ENCODE measurements at regions not wholly inside any gene's neighbourhood (a gene's known extent, or its start where the extent isn't known, plus 50 kb on each side); places are given as distances from the start of the nearest gene placed in this dataset.

DNA sequence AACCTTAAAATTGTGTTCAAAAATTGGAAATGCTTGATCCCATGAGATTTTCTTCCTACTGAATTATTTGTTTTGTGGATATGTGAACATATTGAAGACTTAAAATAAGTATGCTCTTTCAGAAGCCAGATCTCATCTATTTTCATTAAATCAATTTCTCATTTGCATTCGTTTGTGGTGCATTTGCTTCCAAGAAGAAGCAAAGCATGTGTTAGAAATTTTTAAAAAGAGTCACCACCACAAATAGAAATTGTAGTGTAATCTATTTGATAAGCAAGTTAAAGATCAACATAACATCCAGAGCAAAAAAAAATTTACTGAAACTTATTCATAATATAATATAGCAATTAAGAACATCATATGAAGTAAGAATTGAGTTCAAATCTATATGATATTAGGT lies 300.9 kb upstream of the SYT4 start:
- DNase-seq, result no peak

DNA sequence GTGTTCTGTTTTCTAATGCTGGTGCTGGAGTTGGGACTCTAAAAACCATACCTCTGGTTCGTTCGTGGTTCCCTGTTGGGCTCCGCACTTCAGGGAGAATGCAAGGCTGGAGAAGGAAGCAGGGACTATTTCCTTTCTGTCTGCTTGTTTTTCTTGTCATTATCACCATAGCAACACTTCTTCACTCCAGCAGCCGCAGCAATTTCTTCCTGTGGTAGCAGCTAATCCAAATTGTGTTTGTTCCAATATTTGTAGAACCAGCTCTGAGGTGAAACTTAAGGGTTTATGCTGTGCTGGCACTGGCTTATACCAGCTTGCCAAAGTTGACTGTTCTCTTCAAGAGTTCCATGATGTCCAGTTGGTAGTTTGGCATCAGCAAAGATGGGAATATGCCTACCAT lies 301.4 kb upstream of the SYT4 start:
- peak; percentile 46 for DNase-seq

DNA sequence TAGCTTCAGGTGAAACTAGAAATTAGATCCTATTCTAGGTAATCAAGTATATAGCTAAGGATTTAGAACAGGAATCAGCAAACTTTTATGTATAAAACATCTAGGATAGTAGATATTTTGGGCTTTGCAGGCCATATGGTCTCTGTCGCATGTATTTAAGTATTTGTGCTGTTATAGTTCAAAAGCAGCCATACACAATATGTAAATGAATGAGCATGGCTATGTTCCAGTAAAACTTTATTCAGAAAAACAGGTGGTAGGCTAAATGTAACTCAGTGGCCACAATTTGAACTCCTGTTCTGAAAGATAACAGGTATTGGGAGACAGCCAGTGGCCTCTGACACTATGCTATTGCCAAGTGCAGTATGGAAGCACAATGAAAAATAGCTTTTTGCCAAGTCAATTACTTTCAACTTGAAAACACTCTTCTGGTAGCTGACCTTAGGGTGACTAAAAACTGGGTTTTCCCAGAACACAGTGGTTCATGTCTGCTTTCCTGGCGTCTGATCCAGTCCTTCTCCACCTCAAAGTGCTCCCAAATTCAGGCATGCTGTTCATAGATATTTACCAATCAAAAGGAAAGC lies 304.7 kb upstream of the SYT4 start:
- no peak for DNase-seq

DNA sequence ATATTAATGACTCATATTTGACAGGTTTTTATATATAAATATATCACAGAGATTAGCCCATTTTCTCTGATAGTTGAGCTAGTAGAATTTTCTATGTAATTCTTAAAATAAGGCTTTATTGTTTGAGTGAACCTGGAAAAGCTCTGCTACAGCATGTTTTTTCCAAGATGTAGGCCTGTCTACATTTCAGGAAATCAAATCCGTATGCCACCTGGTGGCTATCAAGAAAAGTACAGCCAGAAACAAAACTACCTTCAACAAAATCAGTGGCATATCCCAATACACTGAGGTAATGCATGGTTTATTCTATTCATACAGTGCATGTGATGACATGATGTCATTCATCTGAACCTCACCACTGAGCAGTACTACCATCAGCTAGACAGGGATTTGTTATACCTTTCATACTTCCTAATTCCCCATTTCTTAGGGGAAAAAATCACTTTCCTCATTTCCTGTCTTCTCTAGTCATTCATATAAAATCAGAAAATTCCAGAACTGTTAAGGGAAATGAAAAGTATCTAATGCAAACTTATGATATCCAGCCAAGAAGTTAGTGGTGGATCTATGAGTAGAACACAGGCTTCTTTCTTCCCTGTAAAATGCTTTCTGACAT lies 310.4 kb upstream of the SYT4 start:
- DNase-seq, result no peak

DNA sequence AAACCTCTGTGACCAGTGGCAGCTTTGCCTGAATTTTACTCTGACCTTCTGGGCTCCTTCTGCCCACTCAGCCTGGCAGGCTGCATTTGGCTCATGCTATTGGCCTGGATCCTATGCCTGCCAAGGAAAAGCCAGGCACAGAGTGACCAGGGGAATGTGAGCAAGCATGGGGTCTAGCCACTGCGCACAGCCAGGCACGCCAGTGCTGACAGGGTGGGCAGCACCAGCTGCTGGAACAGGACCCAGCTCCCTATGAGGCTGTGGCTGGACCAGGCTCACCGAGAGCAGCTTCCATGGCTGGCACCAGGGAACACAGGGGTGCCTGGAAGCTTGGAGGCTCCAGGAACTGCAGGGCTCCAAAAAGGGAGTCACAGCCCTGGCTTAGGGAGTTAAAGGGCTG lies 311.5 kb upstream of the SYT4 start:
- DNase-seq, result no peak

DNA sequence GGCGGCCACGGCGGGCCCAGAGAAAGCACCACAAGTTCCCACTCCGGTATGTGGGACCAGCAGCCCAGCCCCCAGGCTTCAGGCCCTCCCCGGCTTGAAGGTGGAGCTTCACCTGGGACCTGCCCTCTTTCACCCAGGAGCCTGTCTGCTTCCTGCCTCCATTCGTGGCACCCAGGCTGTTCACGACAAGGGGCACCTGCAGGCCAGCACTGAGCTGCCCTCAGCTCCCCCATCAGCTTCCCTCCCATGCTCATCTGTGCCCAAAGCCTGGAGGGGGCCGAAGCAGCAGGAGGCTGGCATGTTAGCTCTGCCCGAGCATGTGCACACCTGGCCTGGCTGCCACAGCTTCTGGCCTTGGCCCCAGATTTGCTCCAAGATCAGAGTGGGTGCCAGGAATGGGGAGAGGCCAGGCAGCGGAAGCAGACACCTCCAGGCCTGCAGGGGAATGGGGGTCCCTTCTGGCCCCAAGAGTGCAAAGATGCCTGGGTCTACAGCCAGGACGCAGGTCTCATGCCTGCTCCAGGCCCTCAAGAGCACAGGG lies 312.4 kb upstream of the SYT4 start:
- no peak for DNase-seq

DNA sequence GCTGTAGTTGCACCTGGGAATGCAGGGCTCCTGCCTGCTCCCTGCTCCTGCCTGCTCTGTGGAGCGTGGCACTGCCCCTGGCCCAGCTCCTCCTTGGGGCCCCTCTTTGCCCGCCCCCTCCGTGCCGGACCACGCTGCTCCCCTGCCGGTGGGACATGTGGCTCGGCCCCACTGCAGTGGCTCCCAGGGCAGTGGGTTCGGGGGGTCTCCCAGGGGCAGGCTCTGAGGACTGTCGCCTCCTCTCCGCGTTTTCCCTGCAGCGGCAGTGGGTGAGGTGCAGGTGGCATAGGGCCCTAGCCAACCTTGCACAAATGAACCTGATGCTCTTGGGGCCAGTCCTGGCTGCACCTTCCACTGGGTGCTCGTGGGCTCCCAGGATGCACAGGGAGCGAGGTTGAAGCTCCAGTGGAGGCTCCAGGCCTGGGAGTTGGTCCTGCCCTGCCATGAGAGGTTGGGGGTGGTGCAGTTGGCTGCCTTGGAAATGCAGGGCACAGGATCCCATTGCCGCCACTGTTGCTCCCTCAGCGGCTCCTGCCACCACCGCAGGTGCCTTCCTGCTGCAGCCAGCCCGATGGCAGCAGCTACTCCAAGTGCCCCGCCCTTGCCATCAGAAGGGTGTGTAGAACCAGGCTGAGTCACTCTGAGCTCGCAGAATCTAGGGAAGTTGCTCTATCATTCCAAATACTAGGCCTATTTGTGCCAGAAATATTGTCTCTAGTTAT lies 313.1 kb upstream of the SYT4 start:
- no peak for DNase-seq

DNA sequence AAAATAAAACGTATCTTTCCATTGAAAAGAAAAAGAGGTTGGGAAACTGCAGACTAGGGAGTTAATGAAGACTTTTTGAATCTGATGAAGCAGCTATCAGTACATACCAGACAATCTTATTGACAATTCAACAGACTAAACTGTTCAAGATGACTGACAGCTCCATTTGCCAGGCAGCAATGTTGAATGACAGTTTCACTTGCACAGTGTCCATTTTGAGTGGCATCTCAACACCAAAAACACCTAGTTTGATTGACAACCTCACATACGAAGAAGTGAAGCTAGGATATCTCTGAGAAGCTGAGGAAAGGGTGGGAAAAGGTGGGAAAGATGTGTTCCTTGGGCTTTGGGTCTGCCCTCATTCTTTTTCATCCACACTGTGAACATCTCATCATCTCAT lies 315.0 kb upstream of the SYT4 start:
- no peak for DNase-seq

DNA sequence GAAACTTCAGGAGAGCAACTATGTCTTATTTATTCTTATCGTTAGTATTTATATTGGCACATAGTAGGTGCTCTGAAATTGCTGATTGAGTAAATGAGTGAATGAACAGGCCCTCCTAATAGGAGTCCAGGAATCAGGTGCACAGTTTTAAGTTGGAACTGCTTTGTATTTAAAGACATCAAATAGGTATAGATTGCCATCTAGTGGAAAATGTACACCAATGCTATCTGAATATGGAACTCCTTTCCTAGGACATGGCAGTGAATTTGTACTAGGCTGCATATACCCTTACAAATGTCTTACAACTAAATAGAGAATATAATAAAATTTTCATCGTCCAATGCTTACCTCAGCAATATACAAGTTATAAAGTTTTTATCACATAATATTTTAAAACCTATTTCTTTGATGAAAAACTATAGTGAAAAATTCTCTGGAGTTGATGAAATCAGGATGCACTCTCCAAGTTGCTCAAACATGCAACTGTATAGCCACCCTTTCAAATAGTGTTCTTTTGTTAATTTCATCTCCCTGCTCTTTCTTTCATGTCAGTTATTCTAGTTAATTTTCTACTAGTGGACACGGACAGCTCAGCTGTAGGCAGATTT lies 318.9 kb upstream of the SYT4 start:
- no peak for DNase-seq

DNA sequence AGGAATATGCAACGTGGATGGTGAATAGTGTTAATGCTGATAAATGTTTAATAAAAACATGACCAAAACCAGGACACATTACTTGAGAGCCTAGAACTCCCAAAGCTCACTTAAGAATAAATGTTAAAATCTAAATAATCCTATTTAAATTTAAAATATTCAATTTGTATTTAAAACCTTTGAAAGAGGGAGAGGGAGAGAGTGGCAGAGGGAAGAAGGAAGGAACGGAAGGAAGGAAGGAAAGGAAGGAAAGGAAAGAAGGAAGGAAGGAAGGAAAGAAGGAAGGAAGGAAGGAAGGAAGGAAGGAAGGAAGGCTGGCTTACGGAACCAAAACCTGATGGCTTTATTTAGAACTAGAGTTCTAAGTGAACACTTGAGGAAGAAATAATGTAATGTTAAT lies 324.1 kb upstream of the SYT4 start:
- DNase-seq, result no peak

DNA sequence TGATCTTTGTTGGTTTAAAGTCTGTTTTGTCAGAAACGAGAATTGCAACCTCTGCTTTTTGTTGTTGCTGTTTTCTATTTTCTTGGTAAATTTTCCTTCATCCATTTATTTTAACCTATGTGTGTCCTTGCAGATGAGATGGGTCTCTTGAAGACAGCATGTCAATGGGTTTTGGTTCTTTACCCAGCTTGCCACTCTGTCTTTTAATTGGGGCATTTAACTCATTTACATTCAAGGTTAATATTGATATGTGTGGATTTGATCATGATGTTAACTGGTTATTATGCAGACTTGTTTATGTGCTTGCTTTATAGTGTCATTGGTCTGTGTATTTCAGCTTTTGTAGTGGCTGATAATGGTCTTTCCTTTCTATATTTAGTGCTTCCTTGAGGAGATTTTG lies 327.9 kb upstream of the SYT4 start:
- DNase-seq, result no peak

DNA sequence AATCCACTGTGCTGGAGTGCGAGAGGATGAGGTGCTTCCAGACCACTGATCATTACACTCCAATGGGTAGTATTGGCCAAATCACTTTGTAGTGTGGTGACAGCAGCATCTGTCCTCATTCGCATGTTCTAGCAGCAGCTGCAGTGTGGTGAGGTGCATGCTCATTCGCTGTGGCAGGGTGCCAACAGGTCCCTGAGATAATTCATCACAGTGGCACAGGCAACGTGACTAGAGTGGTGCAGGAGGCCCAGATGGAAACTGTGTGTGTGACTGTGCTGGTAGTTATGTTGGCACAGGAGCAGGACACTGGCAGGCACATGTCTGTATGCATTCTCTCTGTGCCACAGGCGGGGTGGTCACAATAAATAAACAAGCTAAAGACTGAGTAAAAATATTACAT lies 329.5 kb upstream of the SYT4 start:
- DNase-seq, result no peak

DNA sequence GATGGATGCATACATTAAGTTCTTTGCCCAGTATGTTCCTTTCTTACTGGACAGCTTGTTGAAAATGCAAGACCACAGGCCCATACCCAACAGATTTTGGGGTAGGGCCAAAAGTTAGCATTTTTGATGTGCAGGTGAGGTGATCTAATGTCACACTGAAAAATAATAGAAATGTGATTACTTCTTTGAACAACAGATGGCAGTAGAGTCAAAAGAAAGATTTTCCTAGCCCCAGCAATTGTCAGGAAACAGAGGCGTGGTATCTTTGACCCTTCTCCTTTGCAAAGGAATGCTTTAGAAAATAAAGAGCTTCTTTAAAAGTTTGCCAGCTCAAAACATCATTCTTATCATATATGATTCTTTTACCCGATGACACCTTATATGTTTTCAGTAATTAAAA lies 343.6 kb upstream of the SYT4 start:
- no peak for DNase-seq

DNA sequence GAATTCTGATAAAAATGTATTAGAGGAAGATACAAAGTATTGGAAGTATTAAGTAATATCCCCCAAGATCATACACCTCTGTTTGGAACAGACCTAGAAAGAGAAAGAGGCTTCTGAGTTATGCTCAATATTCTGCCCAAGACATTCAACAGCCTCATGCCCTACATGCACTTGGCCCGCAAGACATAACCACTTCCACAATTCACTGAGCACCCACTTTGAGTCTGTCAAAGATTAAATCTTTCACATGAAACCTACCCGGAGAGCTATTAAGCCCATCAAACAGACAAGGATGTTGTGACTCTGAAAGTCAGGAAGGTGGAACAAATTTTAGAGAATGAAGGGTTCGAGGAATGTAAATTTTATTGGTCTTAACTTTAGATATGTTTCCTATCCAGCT lies 344.7 kb upstream of the SYT4 start:
- DNase-seq, result no peak

DNA sequence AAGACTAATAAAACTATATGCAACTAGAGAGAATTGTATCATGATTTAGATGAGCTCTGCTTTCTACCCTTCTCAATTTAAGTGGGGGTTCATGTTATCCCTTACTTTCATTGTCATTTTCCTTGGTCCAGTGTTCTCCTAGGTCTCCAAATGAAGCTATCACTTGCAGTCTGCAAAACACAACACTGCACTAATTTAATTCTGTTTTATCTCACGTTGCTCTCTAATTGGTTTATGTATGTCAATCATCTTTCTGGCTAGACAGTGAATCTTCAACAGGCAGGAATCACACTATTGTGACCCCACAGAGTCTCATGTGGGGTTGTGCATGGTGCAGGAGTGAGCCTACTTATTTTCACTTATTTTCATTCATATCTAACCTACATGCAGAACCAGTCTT lies 348.3 kb upstream of the SYT4 start:
- DNase-seq, result no peak

DNA sequence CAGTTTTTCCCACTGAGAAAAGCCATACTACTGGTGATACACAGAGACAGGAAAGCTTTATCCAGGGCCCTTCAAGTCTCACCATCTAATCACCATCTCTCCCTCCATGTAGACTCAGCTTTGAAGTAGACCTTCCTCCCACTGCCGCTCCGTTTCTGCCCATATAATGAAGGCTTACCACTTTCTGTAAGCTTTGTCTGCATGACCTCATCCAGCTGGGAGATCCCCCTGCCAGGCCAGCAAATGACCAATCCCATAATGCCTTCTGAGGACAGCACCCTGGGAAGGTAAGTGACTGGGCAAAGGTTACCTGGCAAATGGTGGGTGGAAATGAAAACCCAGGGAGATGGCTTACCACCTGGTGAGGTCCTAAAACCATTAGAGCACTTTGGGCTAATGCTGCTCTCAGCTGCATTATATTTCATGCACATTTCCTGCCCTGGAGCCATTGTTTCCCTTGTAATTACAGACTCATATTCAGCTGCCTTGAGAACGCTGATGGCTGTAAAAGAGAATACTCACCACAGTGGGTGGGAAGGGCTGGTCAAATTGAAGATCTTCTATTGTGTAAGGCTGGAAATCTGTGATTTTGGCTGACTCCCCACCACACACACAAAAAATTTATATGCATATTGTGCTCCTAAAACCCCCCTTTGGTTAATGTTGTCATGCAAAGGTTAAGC lies 350.7 kb upstream of the SYT4 start:
- DNase-seq, result no peak

DNA sequence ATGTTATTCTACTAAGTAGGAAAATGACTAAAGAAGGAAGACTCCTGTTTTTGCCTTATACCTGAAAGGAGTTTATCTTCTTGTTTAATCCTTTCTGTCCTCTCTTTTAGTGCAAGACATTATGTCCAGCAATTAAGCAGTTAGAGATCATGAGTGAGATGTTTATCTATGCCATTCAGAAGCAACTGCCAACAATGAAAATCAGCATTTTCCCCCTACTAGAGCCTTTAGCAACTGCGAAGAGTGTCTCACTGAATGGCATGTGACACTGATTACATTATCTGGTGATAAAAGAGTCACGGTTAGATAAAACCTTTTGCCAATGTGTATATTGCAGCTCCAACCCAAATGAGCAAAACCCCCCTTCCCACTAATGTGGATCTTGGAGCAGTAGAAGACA lies 357.7 kb upstream of the SYT4 start:
- no peak for DNase-seq

DNA sequence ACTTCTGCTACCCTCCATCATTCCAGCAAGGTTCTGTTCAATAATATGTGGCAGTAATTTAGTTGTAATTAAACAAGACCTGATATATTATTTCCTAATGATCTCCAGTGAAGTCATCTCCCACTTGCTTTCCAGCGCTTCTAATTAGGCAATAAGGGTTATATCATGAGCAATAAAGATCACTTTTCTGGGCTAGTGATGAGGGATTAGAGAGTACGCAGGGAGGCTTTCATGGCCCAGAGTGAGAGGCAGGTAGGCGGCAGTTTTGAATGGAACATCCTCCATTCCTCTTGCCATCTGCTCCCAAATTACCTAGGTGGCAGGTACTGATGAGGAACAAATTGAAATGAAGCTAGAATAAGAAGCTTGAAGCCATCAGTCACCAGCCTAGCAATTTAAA lies 358.1 kb upstream of the SYT4 start:
- DNase-seq, result no peak

DNA sequence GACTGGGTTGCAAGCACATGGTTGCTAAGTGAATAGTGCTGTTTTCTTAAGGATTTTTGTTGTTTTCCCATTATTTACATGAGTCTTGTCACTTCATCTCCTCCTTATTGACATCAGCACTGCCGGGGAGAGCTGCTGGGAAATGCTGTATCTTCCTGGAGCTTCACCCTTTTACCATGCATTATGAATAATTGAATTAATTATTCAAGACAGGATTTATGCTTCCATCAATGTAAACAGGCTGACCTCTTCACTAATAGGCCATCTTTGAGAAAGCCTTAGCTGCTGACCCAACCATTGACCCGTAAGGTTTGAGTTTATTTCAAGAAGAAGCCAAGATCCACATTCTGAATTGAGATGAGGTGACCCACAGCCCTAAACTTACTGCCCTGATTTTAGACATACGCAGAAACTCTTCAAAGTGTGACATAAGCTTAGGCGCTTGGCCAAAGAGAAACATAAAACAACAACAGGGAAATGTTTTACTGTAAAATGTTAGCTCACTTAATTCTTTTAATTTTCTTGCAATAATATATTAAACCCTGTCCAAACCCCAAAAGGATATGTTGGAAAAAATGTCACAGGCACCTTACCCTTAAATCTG lies 365.5 kb upstream of the SYT4 start:
- no peak for DNase-seq

DNA sequence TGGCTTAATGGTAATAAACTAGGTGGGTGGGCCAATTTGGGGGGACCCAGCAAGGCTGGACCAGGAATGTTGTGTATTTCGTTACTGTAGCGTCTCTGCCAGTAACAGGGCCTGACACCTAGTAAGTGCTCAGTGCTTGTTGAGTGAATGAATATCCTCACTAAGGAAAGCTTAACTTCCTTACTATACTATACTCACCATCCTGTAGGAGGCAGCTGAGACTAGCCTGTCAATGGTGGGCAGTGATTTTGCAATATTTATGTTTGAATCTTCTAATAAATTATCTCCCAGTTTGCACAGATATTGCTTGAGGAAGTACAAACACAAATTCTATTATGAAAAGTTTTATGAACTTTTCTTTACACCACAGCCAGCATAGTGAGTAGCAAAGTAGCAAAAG lies 370.7 kb upstream of the SYT4 start:
- DNase-seq, result no peak

DNA sequence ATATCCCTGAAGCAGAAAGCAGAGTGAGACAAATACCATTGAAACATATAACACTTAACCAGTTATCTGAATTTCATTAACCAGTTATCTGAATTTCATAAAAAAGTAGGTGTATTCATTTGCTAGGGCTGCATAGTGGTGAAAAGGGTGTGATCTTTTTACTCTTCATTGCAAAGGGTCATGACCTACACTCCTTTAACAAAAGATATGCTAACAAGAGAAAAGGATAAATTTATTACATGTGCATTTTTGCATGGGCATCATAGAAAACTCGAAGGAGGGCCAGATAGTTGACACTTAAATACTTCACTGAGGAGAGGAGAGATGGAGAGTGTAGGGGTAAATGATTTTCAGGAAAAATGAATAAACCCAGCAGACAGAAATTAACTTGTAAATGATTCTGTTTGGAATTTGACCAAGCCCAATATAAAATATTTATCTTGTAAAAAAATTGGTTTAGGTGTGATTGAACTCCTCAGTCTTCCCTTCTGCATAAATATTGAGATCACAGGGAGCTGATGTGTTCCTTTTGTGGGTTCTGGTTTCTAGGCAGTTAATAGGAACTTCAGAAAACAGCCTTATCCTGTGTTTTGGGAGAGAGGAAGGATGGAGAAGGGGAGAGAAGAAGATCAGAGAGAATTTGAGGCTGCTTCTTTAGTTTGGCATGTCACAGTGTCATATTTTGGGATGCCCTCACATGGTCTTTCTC lies 372.5 kb upstream of the SYT4 start:
- DNase-seq, result no peak

DNA sequence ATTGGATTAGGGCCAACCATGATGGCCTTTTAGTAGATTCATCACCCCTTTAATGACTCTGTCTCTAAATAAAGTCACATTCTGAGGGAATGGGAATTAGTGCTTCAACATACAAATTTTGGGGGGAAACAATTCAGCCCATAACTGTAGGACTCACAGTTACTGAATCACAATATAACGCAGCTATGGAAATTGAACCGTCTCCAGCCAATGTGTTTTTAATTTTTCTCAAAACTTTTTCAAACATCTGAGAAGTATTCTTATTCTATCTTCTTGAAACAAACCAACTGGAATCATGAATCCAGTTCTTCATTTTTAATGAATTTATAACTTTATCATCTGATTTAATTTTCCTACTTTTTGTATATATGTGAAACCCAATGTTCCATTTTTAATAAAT lies 373.1 kb upstream of the SYT4 start:
- DNase-seq, result no peak
